Activated CD4-positive, alpha-beta T cell treated with anti-CD3 and anti-CD28 coated beads, Interleukin-2, amount 10 ng/mL, durations not matched to agents 7 days and 5 days (primary cell): ENCODE measurements at regions not wholly inside any gene's neighbourhood (a gene's known extent, or its start where the extent isn't known, plus 50 kb on each side); places are given as distances from the start of the nearest gene placed in this dataset.
"Not testable (repeated sequence)": the region's sequence is repeated elsewhere in the genome, so short reads cannot be mapped to it uniquely, and the experiment has no call there.

Experiments
- CTCF ChIA-PET: fragments of 350-600 bp; sonication (Branson Sonifier 250); formaldehyde crosslinking; loops from one replicate; lab custom pipeline; 2021; ENCODE audit warnings: antibody characterized with exemption; lab: Charles Lee
- POLR2A ChIA-PET: fragments of 350-600 bp; sonication (Branson Sonifier 250); formaldehyde crosslinking; loops from one replicate; lab custom pipeline; 2021; ENCODE audit warnings: antibody characterized with exemption; lab: Charles Lee
- DNase-seq: peaks from one replicate; pipeline ENCODE4 v3.0.0-alpha.2; 2020
- H3K27ac Mint-ChIP-seq: one replicate; pipeline ENCODE4 v1.8.0; 2021; ENCODE audit warnings: mild to moderate bottlenecking, moderate library complexity, mixed read lengths
- H3K27me3 Mint-ChIP-seq: one replicate; pipeline ENCODE4 v1.8.0; 2021; ENCODE audit warnings: mixed read lengths
- H3K36me3 Mint-ChIP-seq: one replicate; pipeline ENCODE4 v1.8.0; 2021; ENCODE audit warnings: low read depth, mixed read lengths
- H3K4me1 Mint-ChIP-seq: one replicate; pipeline ENCODE4 v1.8.0; 2021; ENCODE audit warnings: mixed read lengths
- H3K4me3 Mint-ChIP-seq: one replicate; pipeline ENCODE4 v1.8.0; 2021; ENCODE audit warnings: mild to moderate bottlenecking, moderate library complexity, mixed read lengths
- H3K9me3 Mint-ChIP-seq: one replicate; pipeline ENCODE4 v1.8.0; 2021; ENCODE audit warnings: mixed read lengths

DNA sequence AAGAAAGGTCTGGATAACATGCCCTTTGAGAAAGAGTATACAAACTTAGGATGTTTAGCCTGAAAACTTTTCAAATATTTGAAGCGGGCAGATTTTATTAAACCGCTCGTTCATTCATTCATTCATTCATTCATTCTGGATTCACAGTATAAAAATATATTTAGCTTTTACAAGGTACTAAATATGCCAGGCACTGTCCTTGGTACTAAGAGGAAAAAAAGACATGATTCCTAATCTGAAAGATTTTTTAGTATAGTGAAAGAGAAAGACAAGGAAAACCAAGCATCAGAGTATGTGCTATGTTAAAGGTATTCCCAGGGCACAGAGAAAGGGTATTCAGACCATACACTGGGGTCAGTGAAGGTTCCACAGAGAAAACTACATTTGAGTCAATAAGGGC, 299.7 kb downstream of the BCAT1 start:
- ChIA-PET CTCF (no interaction called here), POLR2A (no interaction called here)
- Mint-ChIP-seq H3K36me3 (no peaks in the 10 kb centered on the region), H3K4me3 (no peak overlapping the region), H3K27ac (no peak overlapping the region), H3K27me3 (peaks cover 2% of the 10 kb centered on the region), H3K4me1 (no peaks in the 10 kb centered on the region), H3K9me3 (no peaks in the 10 kb centered on the region)
- DNase-seq = no peak

- H3K27ac Mint-ChIP-seq = no peak overlapping the region
- H3K4me1 Mint-ChIP-seq = no peaks in the 10 kb centered on the region
- H3K4me3 Mint-ChIP-seq = no peak overlapping the region
- ChIA-PET POLR2A (no interaction called here), CTCF (no interaction called here)
- H3K9me3 Mint-ChIP-seq = no peaks in the 10 kb centered on the region
- H3K27me3 Mint-ChIP-seq = peaks cover 5% of the 10 kb centered on the region
- H3K36me3 Mint-ChIP-seq = no peaks in the 10 kb centered on the region
- DNase-seq = no peak
These were observed 303.6 kb downstream of the BCAT1 start for GRCh38 chr12:24645254-24645653.

- POLR2A ChIA-PET = no interaction called here
- H3K4me3 Mint-ChIP-seq = no peak overlapping the region
- no peaks in the 10 kb centered on the region for H3K9me3 Mint-ChIP-seq
- no peak for DNase-seq
- no peaks in the 10 kb centered on the region for H3K4me1 Mint-ChIP-seq
- CTCF ChIA-PET = no interaction called here
- no peaks in the 10 kb centered on the region for H3K36me3 Mint-ChIP-seq
- H3K27me3 Mint-ChIP-seq = peaks cover 5% of the 10 kb centered on the region
- no peak overlapping the region for H3K27ac Mint-ChIP-seq
These were observed 305.5 kb downstream of the BCAT1 start for GRCh38 chr12:24643120-24644119.

GRCh38 chr12:24639641-24640040, 309.3 kb downstream of the BCAT1 start:
- ChIA-PET CTCF (no interaction called here), POLR2A (no interaction called here)
- no peaks in the 10 kb centered on the region for H3K9me3 Mint-ChIP-seq
- no peaks in the 10 kb centered on the region for H3K36me3 Mint-ChIP-seq
- DNase-seq = no peak
- H3K27me3 Mint-ChIP-seq = peaks cover 4% of the 10 kb centered on the region
- H3K4me1 Mint-ChIP-seq = no peaks in the 10 kb centered on the region
- no peak overlapping the region for H3K4me3 Mint-ChIP-seq
- no peak overlapping the region for H3K27ac Mint-ChIP-seq

DNA sequence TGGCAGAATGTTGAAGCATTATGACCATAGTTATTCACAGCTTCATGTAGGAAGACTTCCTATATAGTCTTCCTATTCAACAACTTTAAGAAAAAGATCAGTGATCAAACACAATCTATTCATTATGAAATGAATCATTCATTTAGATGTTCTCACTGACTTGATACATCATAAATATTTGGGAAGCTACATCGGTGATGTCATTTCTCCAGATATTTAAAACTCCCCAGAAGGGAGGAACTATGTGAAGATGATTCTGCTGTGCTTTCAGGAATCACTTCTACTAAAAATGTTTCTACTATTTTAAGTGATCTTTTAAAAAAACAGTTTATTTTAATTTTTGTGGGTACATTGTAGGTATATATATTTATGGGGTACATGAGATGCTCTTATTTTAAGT, 316.4 kb downstream of the BCAT1 start:
- no peaks in the 10 kb centered on the region for H3K4me1 Mint-ChIP-seq
- H3K27ac Mint-ChIP-seq = no peak overlapping the region
- CTCF ChIA-PET = no interaction called here
- POLR2A ChIA-PET = no interaction called here
- no peak overlapping the region for H3K4me3 Mint-ChIP-seq
- no peak for DNase-seq
- H3K9me3 Mint-ChIP-seq = no peaks in the 10 kb centered on the region
- H3K27me3 Mint-ChIP-seq = peaks cover 2% of the 10 kb centered on the region
- no peaks in the 10 kb centered on the region for H3K36me3 Mint-ChIP-seq

DNA sequence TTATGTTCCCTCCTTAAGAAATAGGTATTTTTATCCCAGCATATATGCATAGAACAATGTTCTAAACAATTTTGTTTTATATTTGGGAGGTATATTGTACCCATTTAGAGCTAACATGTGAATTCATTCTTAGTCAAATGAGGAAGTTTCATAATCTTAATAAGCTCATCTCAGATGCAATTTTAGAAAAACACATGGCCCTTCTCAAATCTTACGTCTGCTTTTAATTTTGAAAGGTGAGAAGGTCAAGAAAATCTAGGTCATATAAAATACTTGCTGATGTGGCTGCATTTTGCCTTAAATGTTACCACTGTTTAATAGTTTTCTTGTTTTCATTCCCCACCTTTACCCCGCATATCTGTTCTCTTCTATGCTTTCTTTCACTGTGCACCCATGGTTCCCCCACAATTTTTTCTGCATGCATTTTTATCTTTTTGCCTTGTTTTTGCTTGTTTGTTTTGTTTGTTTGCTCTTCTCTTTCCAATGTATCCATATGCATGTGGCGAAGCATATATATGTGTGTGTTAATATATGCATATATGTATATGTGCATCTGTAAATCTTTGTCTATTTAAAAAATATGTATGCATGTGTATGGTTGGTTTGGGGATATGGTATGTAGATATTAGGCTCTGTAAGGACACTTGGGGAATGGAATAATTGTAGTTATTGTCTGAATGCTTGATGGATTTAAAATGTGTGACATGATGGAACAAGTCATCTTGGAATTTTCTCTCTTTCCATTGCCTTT, 317.1 kb downstream of the BCAT1 start:
- DNase-seq = no peak
- Mint-ChIP-seq H3K36me3 (no peaks in the 10 kb centered on the region), H3K27me3 (peaks cover 2% of the 10 kb centered on the region), H3K9me3 (no peaks in the 10 kb centered on the region), H3K27ac (no peak overlapping the region), H3K4me3 (no peak overlapping the region), H3K4me1 (no peaks in the 10 kb centered on the region)
- ChIA-PET CTCF (no interaction called here), POLR2A (no interaction called here)

DNA sequence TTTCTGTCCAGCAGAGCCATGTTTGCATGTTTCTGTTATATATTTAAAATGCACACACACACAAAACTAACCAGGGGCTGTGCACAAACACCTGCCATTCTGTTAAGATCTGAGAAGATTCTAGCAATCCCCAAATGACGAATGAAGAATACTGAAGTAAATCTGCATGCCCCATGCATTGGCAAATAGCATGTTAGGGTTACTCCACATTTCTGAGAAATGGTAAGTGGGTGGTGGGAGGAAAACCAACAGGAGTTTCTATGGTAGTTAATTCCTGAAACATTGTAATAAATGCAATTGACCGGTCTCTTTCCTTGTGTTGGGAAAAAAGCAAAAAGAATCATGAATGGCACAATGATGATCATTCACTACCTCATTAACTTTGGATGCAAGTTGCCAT, 318.0 kb downstream of the BCAT1 start:
- no peak for DNase-seq
- Mint-ChIP-seq H3K36me3 (no peaks in the 10 kb centered on the region), H3K4me1 (no peaks in the 10 kb centered on the region), H3K9me3 (no peaks in the 10 kb centered on the region), H3K27ac (no peak overlapping the region), H3K27me3 (peaks cover 2% of the 10 kb centered on the region), H3K4me3 (no peak overlapping the region)
- POLR2A ChIA-PET = no interaction called here
- CTCF ChIA-PET = interaction anchor here (0.5 kb wide), 1 partner anchor 58 kb away, joined by 3 read pairs; no protein-coding TSS in a partner anchor

DNA sequence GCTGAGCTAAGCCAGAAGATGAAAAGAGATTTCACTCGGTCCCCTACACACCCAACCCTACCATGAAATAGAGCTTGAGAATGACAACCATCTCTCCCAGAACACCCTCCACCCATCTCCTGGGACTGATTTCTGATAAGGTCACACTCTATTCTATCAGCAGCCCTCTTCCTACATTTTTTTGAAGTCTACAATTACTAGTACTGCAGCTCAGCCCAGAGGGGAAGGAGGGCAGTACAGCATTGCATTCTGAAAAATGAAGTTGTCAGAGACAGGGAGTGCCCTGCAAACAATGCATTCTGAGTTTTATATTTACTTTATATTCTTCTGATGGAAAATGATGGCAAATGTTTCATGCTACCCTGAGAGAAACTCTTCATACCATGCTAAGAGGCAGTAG, 318.5 kb downstream of the BCAT1 start:
- H3K36me3 Mint-ChIP-seq = no peaks in the 10 kb centered on the region
- peaks cover 2% of the 10 kb centered on the region for H3K27me3 Mint-ChIP-seq
- H3K9me3 Mint-ChIP-seq = no peaks in the 10 kb centered on the region
- CTCF ChIA-PET = interaction anchor here (0.5 kb wide), 1 partner anchor 59 kb away, joined by 3 read pairs; no protein-coding TSS in a partner anchor
- H3K27ac Mint-ChIP-seq = no peak overlapping the region
- no peak overlapping the region for H3K4me3 Mint-ChIP-seq
- H3K4me1 Mint-ChIP-seq = no peaks in the 10 kb centered on the region
- no peak for DNase-seq
- POLR2A ChIA-PET = no interaction called here

DNA sequence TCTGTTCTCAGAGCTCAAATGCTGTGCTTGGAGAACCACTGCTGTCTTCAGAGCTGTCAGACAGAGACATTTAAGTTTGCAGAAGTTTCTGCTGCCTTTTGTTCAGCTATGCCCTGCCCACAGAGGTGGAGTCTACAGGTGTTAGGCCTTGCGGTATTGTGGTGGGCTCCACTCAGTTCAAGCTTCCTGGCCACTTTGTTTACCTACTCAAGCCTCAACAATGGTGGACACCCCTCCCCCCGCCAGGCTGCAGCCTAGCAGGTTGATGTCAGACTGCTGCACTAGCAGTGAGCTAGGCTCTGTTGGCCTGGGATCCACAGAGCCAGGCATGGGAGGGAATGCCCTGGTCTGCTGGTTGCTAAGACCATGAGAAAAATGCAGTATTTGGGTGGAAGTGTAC, 323.8 kb downstream of the BCAT1 start:
- no peak overlapping the region for H3K27ac Mint-ChIP-seq
- no peaks in the 10 kb centered on the region for H3K4me1 Mint-ChIP-seq
- no peak for DNase-seq
- H3K36me3 Mint-ChIP-seq = no peaks in the 10 kb centered on the region
- POLR2A ChIA-PET = no interaction called here
- peaks cover 6% of the 10 kb centered on the region for H3K9me3 Mint-ChIP-seq
- no peaks in the 10 kb centered on the region for H3K27me3 Mint-ChIP-seq
- CTCF ChIA-PET = no interaction called here
- H3K4me3 Mint-ChIP-seq = no peak overlapping the region

DNA sequence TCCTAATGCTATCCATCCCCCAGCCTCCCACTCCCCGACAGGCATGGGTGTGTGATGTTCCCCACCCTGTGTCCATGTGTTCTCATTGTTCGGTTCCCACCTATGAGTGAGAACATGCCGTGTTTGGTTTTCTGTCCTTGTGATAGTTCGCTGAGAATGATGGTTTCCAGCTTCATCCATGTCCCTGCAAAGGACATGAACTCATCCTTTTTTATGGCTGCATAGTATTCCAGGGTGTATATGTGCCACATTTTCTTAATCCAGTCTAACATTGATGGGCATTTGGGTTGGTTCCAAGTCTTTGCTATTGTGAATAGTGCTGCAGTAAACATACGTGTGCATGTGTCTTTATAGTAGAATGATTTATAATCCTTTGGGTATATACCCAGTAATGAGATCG, 328.9 kb downstream of the BCAT1 start:
- H3K9me3 Mint-ChIP-seq, POLR2A ChIA-PET, H3K27ac Mint-ChIP-seq, DNase-seq, H3K4me1 Mint-ChIP-seq, H3K27me3 Mint-ChIP-seq, H3K4me3 Mint-ChIP-seq, H3K36me3 Mint-ChIP-seq: not testable (repeated sequence)
- CTCF ChIA-PET = interaction anchor here (0.6 kb wide), 1 partner anchor 244 kb away, joined by 7 read pairs; no protein-coding TSS in a partner anchor

DNA sequence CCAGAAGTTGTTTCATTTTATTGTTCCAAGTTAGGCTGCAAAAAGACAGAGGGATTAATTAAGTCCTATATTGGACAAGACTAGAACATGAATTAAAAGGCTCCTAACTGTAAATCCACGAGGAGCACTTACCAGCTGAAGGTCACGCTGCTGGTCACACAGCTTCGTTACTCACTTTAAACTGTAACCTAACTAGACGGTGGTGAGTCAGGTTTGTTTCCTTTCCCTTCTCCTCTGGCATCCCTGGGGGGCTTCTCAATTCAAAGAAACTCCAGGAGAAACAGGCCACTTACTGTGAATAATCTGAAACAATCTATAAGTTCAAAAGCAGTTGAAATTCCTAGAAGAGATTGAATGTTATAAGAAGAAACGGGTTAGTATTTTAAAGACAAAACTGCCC, 331.4 kb downstream of the BCAT1 start:
- no peaks in the 10 kb centered on the region for H3K9me3 Mint-ChIP-seq
- CTCF ChIA-PET = no interaction called here

GRCh38 chr12:24615967-24616411, 332.9 kb downstream of the BCAT1 start:
- Mint-ChIP-seq H3K27ac (no peak overlapping the region), H3K4me1 (no peaks in the 10 kb centered on the region), H3K4me3 (no peak overlapping the region), H3K27me3 (no peaks in the 10 kb centered on the region), H3K36me3 (no peaks in the 10 kb centered on the region), H3K9me3 (no peaks in the 10 kb centered on the region)
- ChIA-PET CTCF (no interaction called here), POLR2A (no interaction called here)
- DNase-seq = no peak

More for the DNA sequence above, 331.4 kb downstream of the BCAT1 start:
- Mint-ChIP-seq H3K27ac (no peak overlapping the region), H3K36me3 (no peaks in the 10 kb centered on the region), H3K4me1 (no peaks in the 10 kb centered on the region), H3K4me3 (no peak overlapping the region), H3K27me3 (no peaks in the 10 kb centered on the region)
- POLR2A ChIA-PET = no interaction called here
- no peak for DNase-seq

DNA sequence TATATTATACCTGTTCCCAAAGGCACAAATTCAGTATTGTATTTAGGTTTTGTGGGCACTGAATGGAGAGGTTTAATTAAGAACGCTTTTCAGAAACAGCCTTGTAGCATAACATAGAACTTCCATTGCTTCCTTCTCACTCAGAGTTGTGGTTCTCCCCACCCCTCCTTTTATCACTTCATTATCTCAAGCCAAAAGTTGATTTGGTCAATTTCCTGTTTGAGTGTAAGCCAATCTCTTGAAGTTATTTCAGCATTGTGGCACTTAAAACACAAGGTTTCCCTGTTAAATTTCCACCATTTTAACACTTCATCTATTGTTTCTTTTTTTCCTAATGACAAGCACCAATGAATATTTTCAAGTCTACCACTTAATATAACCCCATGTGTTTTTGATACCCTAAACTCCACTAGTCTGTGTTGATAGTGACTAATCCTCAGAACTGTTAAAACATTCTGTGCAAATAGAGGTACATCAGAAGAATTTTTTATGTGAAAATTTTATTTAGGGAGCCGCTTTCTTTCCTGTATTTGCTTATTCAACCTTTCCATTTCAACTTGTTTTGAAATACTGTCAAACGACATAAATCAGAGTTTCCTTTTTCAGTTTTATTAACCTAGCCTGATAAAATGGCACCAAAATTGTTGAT, 340.1 kb downstream of the BCAT1 start:
- Mint-ChIP-seq H3K9me3 (peaks cover 9% of the 10 kb centered on the region), H3K4me3 (no peak overlapping the region), H3K4me1 (no peaks in the 10 kb centered on the region), H3K27ac (no peak overlapping the region), H3K27me3 (peaks cover 1% of the 10 kb centered on the region), H3K36me3 (no peaks in the 10 kb centered on the region)
- CTCF ChIA-PET = no interaction called here
- POLR2A ChIA-PET = no interaction called here
- no peak for DNase-seq
